ENCODE measurements at regions not wholly inside any gene's neighbourhood (a gene's known extent, or its start where the extent isn't known, plus 50 kb on each side); places are given as distances from the start of the nearest gene placed in this dataset.

DNA sequence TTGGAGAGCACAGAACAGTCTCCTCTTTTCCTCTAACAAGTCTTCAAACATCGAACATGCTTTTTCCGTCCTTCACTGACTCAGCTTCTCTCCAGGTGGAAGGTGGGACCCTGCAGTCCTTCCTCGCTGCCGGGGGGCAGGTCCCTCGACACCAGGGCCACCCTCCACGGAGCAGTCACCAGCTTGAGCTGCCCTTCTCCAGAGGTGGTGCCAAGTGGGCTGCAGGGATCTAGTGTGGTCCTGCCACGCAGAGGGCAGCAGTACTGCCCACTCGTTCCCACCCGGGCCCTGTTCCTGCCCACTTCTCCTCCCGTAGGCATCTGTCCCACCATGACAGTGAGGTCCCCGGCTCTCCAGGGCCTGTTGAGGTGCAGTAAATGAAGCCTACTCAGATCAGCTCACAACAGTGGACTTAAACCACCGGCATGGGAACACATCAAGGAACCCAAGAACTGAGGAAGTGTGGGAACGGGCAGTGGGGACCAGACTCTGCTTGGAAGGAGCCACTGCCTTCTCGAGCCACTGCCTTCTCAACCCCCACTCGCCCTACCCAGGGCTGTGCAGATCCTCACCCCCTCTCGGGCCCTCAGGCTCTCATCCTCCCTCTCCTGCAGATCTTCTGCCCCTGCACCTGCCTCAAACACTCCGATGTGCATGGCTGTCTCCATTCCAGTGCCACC lies 153.9 kb downstream of the OAT start:
- Histone ChIP-seq H3K9ac (ENCODE audit: low read length in 3 of 3) (no peak overlapping the region), H3K36me3 (ENCODE audit: control insufficient read depth in 2 of 3, insufficient read depth in 3 of 3, low read length in 3 of 3) (no peaks in the 10 kb centered on the region), H3K4me1 (ENCODE audit: control insufficient read depth in 2 of 3, insufficient read depth in 2 of 3, low read depth in 1 of 3, low read length in 3 of 3) (no peaks in the 10 kb centered on the region), H3K27me3 (ENCODE audit: control insufficient read depth, insufficient read depth, low read length) (no peaks in the 10 kb centered on the region), H3K9me3 (ENCODE audit: control insufficient read depth in 2 of 3, insufficient read depth in 1 of 3, low read length in 3 of 3) (no peaks in the 10 kb centered on the region), H3K27ac (ENCODE audit: low read depth in 2 of 2, low read length in 2 of 2) (no peak overlapping the region), H3K4me3 (ENCODE audit: low read length in 3 of 3) (no peak overlapping the region)
- intact Hi-C loops (cut with DNase I): loop anchor here (10.0 kb wide), 1 partner anchor 270 kb away; no protein-coding TSS in a partner anchor
- TF ChIP-seq CTCF (IDR thresholded peaks at IDR 0.05; ENCODE audit: borderline replicate concordance, extremely low read depth, insufficient read depth): no peak
- no peak for DNase-seq
- FAIRE-seq: no peak

DNA sequence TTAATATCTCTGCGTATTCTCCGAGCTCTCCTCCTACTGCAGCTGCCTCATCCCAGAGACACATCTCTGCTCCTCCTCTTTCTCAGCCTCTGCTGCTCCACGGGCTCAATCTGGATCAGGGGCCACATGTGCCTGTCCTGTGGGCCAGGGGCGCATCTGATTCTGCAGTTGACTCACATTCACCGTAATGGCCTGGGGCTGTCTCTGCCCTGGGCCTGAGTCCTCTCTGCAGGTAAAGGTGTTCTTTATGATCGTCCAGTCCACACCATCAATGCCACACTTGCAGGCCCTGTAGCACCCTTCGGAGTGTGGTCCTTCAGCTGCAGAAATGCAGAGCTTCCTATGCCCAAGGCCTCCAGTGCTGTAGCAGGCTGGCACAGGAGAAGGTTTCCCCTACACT lies 154.5 kb downstream of the OAT start:
- Histone ChIP-seq H3K27ac (ENCODE audit: low read depth in 2 of 2, low read length in 2 of 2) (no peak overlapping the region), H3K4me3 (ENCODE audit: low read length in 3 of 3) (no peak overlapping the region), H3K36me3 (ENCODE audit: control insufficient read depth in 2 of 3, insufficient read depth in 3 of 3, low read length in 3 of 3) (no peaks in the 10 kb centered on the region), H3K9ac (ENCODE audit: low read length in 3 of 3) (no peak overlapping the region), H3K9me3 (ENCODE audit: control insufficient read depth in 2 of 3, insufficient read depth in 1 of 3, low read length in 3 of 3) (no peaks in the 10 kb centered on the region), H3K27me3 (ENCODE audit: control insufficient read depth, insufficient read depth, low read length) (no peaks in the 10 kb centered on the region), H3K4me1 (ENCODE audit: control insufficient read depth in 2 of 3, insufficient read depth in 2 of 3, low read depth in 1 of 3, low read length in 3 of 3) (no peaks in the 10 kb centered on the region)
- DNase-seq: no peak
- no peak for TF ChIP-seq CTCF (IDR thresholded peaks at IDR 0.05; ENCODE audit: borderline replicate concordance, extremely low read depth, insufficient read depth)
- no peak for FAIRE-seq
- intact Hi-C loops (cut with DNase I): loop anchor here (10.0 kb wide), 1 partner anchor 269 kb away; no protein-coding TSS in a partner anchor

- Histone ChIP-seq H3K9ac (ENCODE audit: low read length in 3 of 3) (no peak overlapping the region), H3K4me1 (ENCODE audit: control insufficient read depth in 2 of 3, insufficient read depth in 2 of 3, low read depth in 1 of 3, low read length in 3 of 3) (no peaks in the 10 kb centered on the region), H3K27me3 (ENCODE audit: control insufficient read depth, insufficient read depth, low read length) (no peaks in the 10 kb centered on the region), H3K36me3 (ENCODE audit: control insufficient read depth in 2 of 3, insufficient read depth in 3 of 3, low read length in 3 of 3) (no peaks in the 10 kb centered on the region), H3K27ac (ENCODE audit: low read depth in 2 of 2, low read length in 2 of 2) (no peak overlapping the region), H3K4me3 (ENCODE audit: low read length in 3 of 3) (no peak overlapping the region), H3K9me3 (ENCODE audit: control insufficient read depth in 2 of 3, insufficient read depth in 1 of 3, low read length in 3 of 3) (no peaks in the 10 kb centered on the region)
- intact Hi-C loops (cut with DNase I): loop anchor here (10.0 kb wide), 1 partner anchor 269 kb away; no protein-coding TSS in a partner anchor
- no peak for DNase-seq
- no peak for TF ChIP-seq CTCF (IDR thresholded peaks at IDR 0.05; ENCODE audit: borderline replicate concordance, extremely low read depth, insufficient read depth)
- no peak for FAIRE-seq
Measured at GRCh38 chr10:124263726-124264125, 155.0 kb downstream of the OAT start.

All from kidney (tissue), 13 donors.